Right ventricle myocardium superior (tissue), 1 donor: ENCODE measurements at regions not wholly inside any gene's neighbourhood (a gene's known extent, or its start where the extent isn't known, plus 50 kb on each side); places are given as distances from the start of the nearest gene placed in this dataset.

Experiments
- ATAC-seq: fragments of 200-7000 bp; cut with Tn5 transposase; one replicate; pipeline ENCODE4 v1.9.1; 2020; ENCODE audit warnings: mild to moderate bottlenecking; ENCODE audit not compliant: poor library complexity
- DNase-seq: peaks from one replicate; pipeline ENCODE4 v3.0.0-alpha.2; 2020
- intact Hi-C: fragments of 100-400 bp; cut with DNase I; formaldehyde crosslinking; loops from one replicate; pipeline ENCODE4 v1.11.2; 2022
- donor health status: DM: no; HTN: yes; CAD: no; lungs with severe emphysema.

GRCh38 chr6:156045401-156046267, 590.0 kb upstream of the NOX3 start:
- no peak for DNase-seq
- no peak for ATAC-seq
- intact Hi-C loops = no loop called here

GRCh38 chr6:156033598-156033997, 578.0 kb upstream of the NOX3 start:
- intact Hi-C loops = no loop called here
- ATAC-seq = no peak

GRCh38 chr6:156031516-156031915, 575.9 kb upstream of the NOX3 start:
- DNase-seq = no peak
- intact Hi-C loops = no loop called here
- ATAC-seq = no peak

More at GRCh38 chr6:156033598-156033997, 578.0 kb upstream of the NOX3 start:
- no peak for DNase-seq

GRCh38 chr6:156030053-156030452, 574.4 kb upstream of the NOX3 start:
- ATAC-seq = no peak
- DNase-seq = no peak
- intact Hi-C loops = no loop called here

- ATAC-seq = no peak
- DNase-seq = no peak
- intact Hi-C loops = no loop called here
Observed at GRCh38 chr6:156029286-156029985, 573.8 kb upstream of the NOX3 start.

- ATAC-seq = no peak
- intact Hi-C loops = no loop called here
- DNase-seq = no peak
Observed at GRCh38 chr6:156028335-156029131, 572.9 kb upstream of the NOX3 start.

GRCh38 chr6:156027248-156027626, 571.6 kb upstream of the NOX3 start:
- intact Hi-C loops = no loop called here
- ATAC-seq = no peak
- DNase-seq = no peak

- ATAC-seq = no peak
- intact Hi-C loops = no loop called here
Observed at GRCh38 chr6:156026486-156027247, 571.0 kb upstream of the NOX3 start.

GRCh38 chr6:156024339-156024738, 568.7 kb upstream of the NOX3 start:
- no peak for ATAC-seq
- intact Hi-C loops = no loop called here
- DNase-seq = no peak

More at GRCh38 chr6:156026486-156027247, 571.0 kb upstream of the NOX3 start:
- no peak for DNase-seq

- intact Hi-C loops = no loop called here
- ATAC-seq (peak; percentile 51), DNase-seq (no peak)
Observed at GRCh38 chr6:156021746-156022396, 566.2 kb upstream of the NOX3 start.

GRCh38 chr6:156017838-156018237, 562.2 kb upstream of the NOX3 start:
- DNase-seq = no peak
- ATAC-seq = no peak
- intact Hi-C loops = no loop called here

GRCh38 chr6:156016186-156016976, 560.7 kb upstream of the NOX3 start:
- intact Hi-C loops = no loop called here
- no peak for ATAC-seq
- no peak for DNase-seq

GRCh38 chr6:156013155-156013554, 557.5 kb upstream of the NOX3 start:
- intact Hi-C loops = no loop called here
- no peak for ATAC-seq

GRCh38 chr6:156009656-156010055, 554.0 kb upstream of the NOX3 start:
- DNase-seq (no peak), ATAC-seq (no peak)
- intact Hi-C loops = no loop called here

More at GRCh38 chr6:156013155-156013554, 557.5 kb upstream of the NOX3 start:
- no peak for DNase-seq

- no peak for DNase-seq
- intact Hi-C loops = no loop called here
- ATAC-seq = no peak
Observed at GRCh38 chr6:156004796-156005195, 549.2 kb upstream of the NOX3 start.

- intact Hi-C loops = no loop called here
- no peak for DNase-seq
- no peak for ATAC-seq
Observed at GRCh38 chr6:155996151-155996550, 540.5 kb upstream of the NOX3 start.

GRCh38 chr6:155995281-155995680, 539.6 kb upstream of the NOX3 start:
- intact Hi-C loops = no loop called here
- DNase-seq (no peak), ATAC-seq (no peak)
